Astrocyte (in vitro differentiated cells and primary cell): ENCODE measurements at regions not wholly inside any gene's neighbourhood (a gene's known extent, or its start where the extent isn't known, plus 50 kb on each side); places are given as distances from the start of the nearest gene placed in this dataset.

ENCODE experiments used
- DNase-seq: peaks from one replicate; pipeline ENCODE4 v3.0.0-alpha.2; 2010; ENCODE audit warnings: low read depth
- FAIRE-seq: peaks from 2 replicates; lab custom pipeline; 2011; peaks lifted over from hg19 to GRCh38; lab: Jason Lieb, UNC
- H2AFZ ChIP-seq: 2 replicates; pipeline ENCODE4 v1.6.0; 2012; ENCODE audit warnings: low read depth, low read length, inconsistent platforms
- H3K27ac ChIP-seq: 2 replicates; pipeline ENCODE4 v1.5.1; 2011; ENCODE audit warnings: low read depth, low read length, inconsistent platforms
- H3K27me3 ChIP-seq: 2 replicates; pipeline ENCODE4 v1.6.0; 2011; ENCODE audit warnings: low read length, inconsistent platforms; ENCODE audit not compliant: insufficient read depth
- H3K36me3 ChIP-seq: 2 replicates; pipeline ENCODE4 v1.5.1; 2011; ENCODE audit warnings: low read length, inconsistent platforms; ENCODE audit not compliant: insufficient read depth
- H3K4me1 ChIP-seq: 2 replicates; pipeline ENCODE4 v1.5.1; 2011; ENCODE audit warnings: low read length, inconsistent platforms; ENCODE audit not compliant: insufficient read depth
- H3K4me2 ChIP-seq: 2 replicates; pipeline ENCODE4 v1.6.0; 2012; ENCODE audit warnings: low read length, inconsistent platforms
- H3K4me3 ChIP-seq: 2 replicates; pipeline ENCODE4 v1.5.1; 2011; ENCODE audit warnings: low read depth, mild to moderate bottlenecking, low read length, inconsistent platforms; ENCODE audit not compliant: insufficient read depth
- H3K79me2 ChIP-seq: 2 replicates; pipeline ENCODE4 v1.6.0; 2012; ENCODE audit warnings: mild to moderate bottlenecking, low read length, inconsistent platforms; ENCODE audit not compliant: insufficient read depth
- H3K9ac ChIP-seq: 2 replicates; pipeline ENCODE4 v1.6.0; 2012; ENCODE audit warnings: mild to moderate bottlenecking, low read length, inconsistent platforms
- H3K9me3 ChIP-seq: 2 replicates; pipeline ENCODE4 v1.5.1; 2012; ENCODE audit warnings: low read depth, mild to moderate bottlenecking, low read length, inconsistent platforms; ENCODE audit not compliant: insufficient read depth
- H4K20me1 ChIP-seq: 2 replicates; pipeline ENCODE4 v1.6.0; 2012; ENCODE audit warnings: low read length, inconsistent platforms; ENCODE audit not compliant: insufficient read depth
- H3K27ac Mint-ChIP-seq: one replicate; pipeline ENCODE4 v1.8.0; 2021; ENCODE audit warnings: mild to moderate bottlenecking, mixed read lengths; ENCODE audit not compliant: unreplicated experiment
- H3K27me3 Mint-ChIP-seq: one replicate; pipeline ENCODE4 v1.8.0; 2021; ENCODE audit warnings: low read depth, mixed read lengths; ENCODE audit not compliant: unreplicated experiment
- H3K36me3 Mint-ChIP-seq: one replicate; pipeline ENCODE4 v1.8.0; 2021; ENCODE audit warnings: low read depth, mixed read lengths; ENCODE audit not compliant: unreplicated experiment
- H3K4me1 Mint-ChIP-seq: one replicate; pipeline ENCODE4 v1.8.0; 2021; ENCODE audit warnings: low read depth, mixed read lengths; ENCODE audit not compliant: unreplicated experiment
- H3K4me3 Mint-ChIP-seq: one replicate; pipeline ENCODE4 v1.8.0; 2021; ENCODE audit warnings: mild to moderate bottlenecking, moderate library complexity, mixed read lengths; ENCODE audit not compliant: unreplicated experiment
- H3K9me3 Mint-ChIP-seq: one replicate; pipeline ENCODE4 v1.8.0; 2021; ENCODE audit warnings: mild to moderate bottlenecking, mixed read lengths; ENCODE audit not compliant: unreplicated experiment
- CTCF ChIP-seq: IDR thresholded peaks from 2 replicates; pipeline ENCODE4 v1.5.1; 2011; ENCODE audit warnings: low read depth, mild to moderate bottlenecking, inconsistent platforms, low read length, moderate library complexity; ENCODE audit not compliant: insufficient read depth
- EZH2 ChIP-seq: IDR thresholded peaks from 2 replicates; pipeline ENCODE4 v1.6.1; 2012; ENCODE audit warnings: mild to moderate bottlenecking, low read length, inconsistent platforms; ENCODE audit not compliant: insufficient read depth

GRCh38 chr1:212205006-212205405 is 80.2 kb upstream of the PPP2R5A start:
- Histone ChIP-seq H3K9me3 (no peaks in the 10 kb centered on the region), H3K79me2 (no peaks in the 10 kb centered on the region), H4K20me1 (no peaks in the 10 kb centered on the region), H3K36me3 (no peaks in the 10 kb centered on the region), H3K4me2 (no peak overlapping the region), H3K27ac (no peak overlapping the region), H3K4me1 (no peaks in the 10 kb centered on the region), H3K27me3 (no peaks in the 10 kb centered on the region), H2AFZ (no peak overlapping the region), H3K4me3 (no peak overlapping the region), H3K9ac (no peak overlapping the region)
- Mint-ChIP-seq H3K27ac (no peak overlapping the region), H3K27me3 (no peaks in the 10 kb centered on the region), H3K9me3 (no peaks in the 10 kb centered on the region), H3K4me1 (peaks cover 2% of the 10 kb centered on the region), H3K4me3 (no peak overlapping the region), H3K36me3 (no peaks in the 10 kb centered on the region)
- TF ChIP-seq CTCF (no peak), EZH2 (no peak)
- DNase-seq: no peak
- FAIRE-seq: no peak

- Histone ChIP-seq H3K4me1 (no peaks in the 10 kb centered on the region), H3K9me3 (no peaks in the 10 kb centered on the region), H4K20me1 (no peaks in the 10 kb centered on the region), H3K4me3 (no peak overlapping the region), H3K27me3 (no peaks in the 10 kb centered on the region), H3K4me2 (no peak overlapping the region), H3K79me2 (no peaks in the 10 kb centered on the region), H3K36me3 (no peaks in the 10 kb centered on the region), H3K9ac (no peak overlapping the region), H2AFZ (no peak overlapping the region), H3K27ac (no peak overlapping the region)
- Mint-ChIP-seq H3K27me3 (no peaks in the 10 kb centered on the region), H3K4me3 (no peak overlapping the region), H3K9me3 (no peaks in the 10 kb centered on the region), H3K27ac (no peak overlapping the region), H3K36me3 (no peaks in the 10 kb centered on the region), H3K4me1 (peaks cover 2% of the 10 kb centered on the region)
- DNase-seq (peak; percentile 46), FAIRE-seq (no peak)
- TF ChIP-seq CTCF: no peak
- no peak for TF ChIP-seq EZH2
Observed at GRCh38 chr1:212205843-212206242, 79.4 kb upstream of the PPP2R5A start.

GRCh38 chr1:212207118-212207517 is 78.1 kb upstream of the PPP2R5A start:
- peaks cover 2% of the 10 kb centered on the region for H3K4me1 Mint-ChIP-seq
- no peaks in the 10 kb centered on the region for H3K27me3 ChIP-seq
- H3K4me1 ChIP-seq: no peaks in the 10 kb centered on the region
- no peaks in the 10 kb centered on the region for H3K36me3 ChIP-seq
- no peak overlapping the region for H3K4me3 Mint-ChIP-seq
- no peak overlapping the region for H3K27ac ChIP-seq
- no peaks in the 10 kb centered on the region for H4K20me1 ChIP-seq
- no peaks in the 10 kb centered on the region for H3K27me3 Mint-ChIP-seq
- FAIRE-seq (no peak), DNase-seq (no peak)
- no peak for TF ChIP-seq CTCF
- no peak for TF ChIP-seq EZH2
- no peak overlapping the region for H3K4me3 ChIP-seq
- H3K4me2 ChIP-seq: no peak overlapping the region
- H3K27ac Mint-ChIP-seq: no peak overlapping the region
- H3K36me3 Mint-ChIP-seq: no peaks in the 10 kb centered on the region
- no peak overlapping the region for H2AFZ ChIP-seq
- no peak overlapping the region for H3K9ac ChIP-seq
- H3K9me3 Mint-ChIP-seq: no peaks in the 10 kb centered on the region
- H3K9me3 ChIP-seq: no peaks in the 10 kb centered on the region
- H3K79me2 ChIP-seq: no peaks in the 10 kb centered on the region
